Endodermal cell (in vitro differentiated cells): ENCODE measurements at regions not wholly inside any gene's neighbourhood (a gene's known extent, or its start where the extent isn't known, plus 50 kb on each side); places are given as distances from the start of the nearest gene placed in this dataset.

Source experiments
- DNase-seq: peaks from one replicate; pipeline ENCODE4 v3.0.0-alpha.2; 2017
- H3K27ac ChIP-seq: 2 replicates; pipeline ENCODE4 v1.5.1; 2013; ENCODE audit warnings: mild to moderate bottlenecking, low read depth, low read length, moderate library complexity
- H3K27me3 ChIP-seq: 2 replicates; pipeline ENCODE4 v1.6.1; 2013; ENCODE audit warnings: mild to moderate bottlenecking, low read length, moderate library complexity; ENCODE audit not compliant: insufficient read depth, control insufficient read depth, poor library complexity, severe bottlenecking
- H3K36me3 ChIP-seq: 2 replicates; pipeline ENCODE4 v1.7.0; 2013; ENCODE audit warnings: mild to moderate bottlenecking, low read length, moderate library complexity; ENCODE audit not compliant: control insufficient read depth, insufficient read depth
- H3K4me1 ChIP-seq: one replicate; pipeline ENCODE4 v1.7.0; 2013; ENCODE audit warnings: low read length; ENCODE audit not compliant: control insufficient read depth, insufficient read depth
- H3K4me3 ChIP-seq: 2 replicates; pipeline ENCODE4 v1.5.1; 2013; ENCODE audit warnings: mild to moderate bottlenecking, low read length, moderate library complexity
- H3K9ac ChIP-seq: 2 replicates; pipeline ENCODE4 v1.6.1; 2013; ENCODE audit warnings: mild to moderate bottlenecking, low read length, moderate library complexity; ENCODE audit not compliant: poor library complexity, severe bottlenecking; ENCODE audit errors: extremely low read depth
- H3K9me3 ChIP-seq: 2 replicates; pipeline ENCODE4 v1.6.1; 2013; ENCODE audit warnings: mild to moderate bottlenecking, low read length, moderate library complexity; ENCODE audit not compliant: control insufficient read depth
- H3K27ac Mint-ChIP-seq: 2 replicates; pipeline ENCODE4 v1.8.0; 2020; ENCODE audit warnings: mixed read lengths
- H3K27me3 Mint-ChIP-seq: 2 replicates; pipeline ENCODE4 v1.8.0; 2021; ENCODE audit warnings: mild to moderate bottlenecking, mixed read lengths; ENCODE audit not compliant: insufficient read depth
- H3K36me3 Mint-ChIP-seq: 2 replicates; pipeline ENCODE4 v1.8.0; 2020; ENCODE audit warnings: low read depth, mixed read lengths
- H3K4me1 Mint-ChIP-seq: 2 replicates; pipeline ENCODE4 v1.8.0; 2020; ENCODE audit warnings: mixed read lengths
- H3K4me3 Mint-ChIP-seq: 2 replicates; pipeline ENCODE4 v1.8.0; 2020; ENCODE audit warnings: mild to moderate bottlenecking, moderate library complexity, mixed read lengths
- H3K9me3 Mint-ChIP-seq: 2 replicates; pipeline ENCODE4 v1.8.0; 2020; ENCODE audit warnings: mild to moderate bottlenecking, mixed read lengths
- WGBS, 2 experiments: methylation state at CpG; one replicate each; pipeline versions ENCODE4 v1.1.5 to v1.1.7; 2013; ENCODE audit warnings: missing lambda C conversion rate in 2 of 2, mixed read lengths in 1 of 2; ENCODE audit not compliant: insufficient coverage in 1 of 2, insufficient read length in 1 of 2; 5-methylcytosine and 5-hydroxymethylcytosine counted together
- TF ChIP-seq, protein P1 (sequence below): fragments of 200-600 bp; sonication (generic); conservative IDR thresholded peaks from 2 replicates; pipeline ENCODE4 v1.5.0; 2021; ENCODE audit warnings: antibody characterized with exemption, mild to moderate bottlenecking

DNA sequence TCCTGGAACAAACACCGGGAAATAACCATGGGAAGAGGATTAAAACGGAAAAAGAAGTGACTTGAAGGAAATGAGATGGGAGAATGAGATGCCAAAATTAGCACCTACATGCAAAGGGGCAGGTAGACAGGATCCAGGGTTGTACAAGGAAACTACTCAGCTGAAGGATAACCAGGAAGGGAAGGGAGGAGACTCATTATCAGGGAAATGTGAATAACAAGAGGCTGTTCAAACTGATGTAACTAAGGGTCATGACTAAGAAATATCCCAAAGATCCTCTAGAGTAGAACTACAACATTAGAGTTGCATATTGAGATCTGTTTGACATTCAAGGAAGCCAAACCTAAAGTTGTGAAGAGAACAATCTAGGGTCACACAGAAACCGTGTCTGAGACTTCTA, 166.2 kb upstream of the SP8 start:
- DNase-seq, result no peak
- Mint-ChIP-seq H3K36me3 (peaks cover 1% of the 10 kb centered on the region), H3K4me3 (no peak overlapping the region), H3K27ac (no peak overlapping the region), H3K9me3 (peaks cover 10% of the 10 kb centered on the region), H3K4me1 (peaks cover 11% of the 10 kb centered on the region), H3K27me3 (no peaks in the 10 kb centered on the region)
- TF ChIP-seq, protein P1, sequence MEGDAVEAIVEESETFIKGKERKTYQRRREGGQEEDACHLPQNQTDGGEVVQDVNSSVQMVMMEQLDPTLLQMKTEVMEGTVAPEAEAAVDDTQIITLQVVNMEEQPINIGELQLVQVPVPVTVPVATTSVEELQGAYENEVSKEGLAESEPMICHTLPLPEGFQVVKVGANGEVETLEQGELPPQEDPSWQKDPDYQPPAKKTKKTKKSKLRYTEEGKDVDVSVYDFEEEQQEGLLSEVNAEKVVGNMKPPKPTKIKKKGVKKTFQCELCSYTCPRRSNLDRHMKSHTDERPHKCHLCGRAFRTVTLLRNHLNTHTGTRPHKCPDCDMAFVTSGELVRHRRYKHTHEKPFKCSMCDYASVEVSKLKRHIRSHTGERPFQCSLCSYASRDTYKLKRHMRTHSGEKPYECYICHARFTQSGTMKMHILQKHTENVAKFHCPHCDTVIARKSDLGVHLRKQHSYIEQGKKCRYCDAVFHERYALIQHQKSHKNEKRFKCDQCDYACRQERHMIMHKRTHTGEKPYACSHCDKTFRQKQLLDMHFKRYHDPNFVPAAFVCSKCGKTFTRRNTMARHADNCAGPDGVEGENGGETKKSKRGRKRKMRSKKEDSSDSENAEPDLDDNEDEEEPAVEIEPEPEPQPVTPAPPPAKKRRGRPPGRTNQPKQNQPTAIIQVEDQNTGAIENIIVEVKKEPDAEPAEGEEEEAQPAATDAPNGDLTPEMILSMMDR, result no peak
- Histone ChIP-seq H3K4me3 (no peak overlapping the region), H3K36me3 (no peaks in the 10 kb centered on the region), H3K27ac (no peak overlapping the region), H3K9me3 (no peaks in the 10 kb centered on the region), H3K9ac (no peak overlapping the region), H3K27me3 (no peaks in the 10 kb centered on the region), H3K4me1 (no peaks in the 10 kb centered on the region)
- WGBS, 2 experiments, result 73 to 83% methylated on average over 3 of the region's 3 CpGs

DNA sequence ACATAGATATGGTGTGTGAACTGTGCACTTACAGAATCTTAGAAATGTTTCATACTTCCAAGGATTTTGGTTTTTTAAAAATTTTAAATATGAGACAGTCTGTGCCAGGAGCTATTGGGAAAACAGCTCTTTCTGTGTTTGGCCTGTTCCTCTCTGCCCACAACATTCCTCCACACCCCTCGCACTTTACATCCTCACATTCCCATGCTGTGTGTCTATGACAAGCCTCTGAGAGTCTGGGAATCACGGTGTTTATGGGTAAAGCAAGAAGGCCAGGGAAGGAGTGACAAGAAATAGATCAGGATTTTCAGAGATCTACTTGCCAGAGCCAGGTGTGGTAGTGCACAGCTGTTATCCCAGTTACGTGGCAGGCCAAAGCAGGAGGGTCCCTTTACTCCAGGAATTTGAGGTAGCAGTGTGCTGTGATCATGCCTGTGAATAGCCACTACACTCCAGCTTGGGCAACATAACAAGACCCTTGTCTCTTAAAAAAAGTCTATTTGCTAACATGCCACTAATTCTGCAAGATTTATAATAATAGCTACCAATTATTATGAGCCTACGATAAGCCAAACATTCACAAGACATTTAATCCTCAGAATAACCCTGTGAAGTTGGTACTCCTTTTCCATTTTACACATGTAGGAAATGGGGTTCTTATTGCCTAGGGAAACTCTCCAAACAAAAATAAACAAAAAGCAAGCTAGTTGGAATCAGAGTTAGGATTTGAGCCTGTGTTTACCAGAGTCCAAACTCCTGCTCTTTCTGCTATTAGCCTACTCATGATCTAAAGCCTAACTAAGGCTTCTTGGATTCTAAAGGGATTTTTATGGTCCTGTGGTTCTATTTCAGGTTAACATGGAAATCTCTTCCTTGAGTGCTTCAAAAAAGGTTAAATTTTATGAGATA, 168.3 kb upstream of the SP8 start:
- H3K27ac ChIP-seq, result no peak overlapping the region
- no peak overlapping the region for H3K4me3 ChIP-seq
- no peaks in the 10 kb centered on the region for H3K36me3 ChIP-seq
- Mint-ChIP-seq H3K27ac (no peak overlapping the region), H3K36me3 (no peaks in the 10 kb centered on the region), H3K9me3 (no peaks in the 10 kb centered on the region), H3K27me3 (no peaks in the 10 kb centered on the region), H3K4me3 (no peak overlapping the region), H3K4me1 (peaks cover 11% of the 10 kb centered on the region)
- TF ChIP-seq, protein P1, result no peak
- no peaks in the 10 kb centered on the region for H3K9me3 ChIP-seq
- peak; percentile 54 for DNase-seq
- H3K9ac ChIP-seq, result no peak overlapping the region
- no peaks in the 10 kb centered on the region for H3K4me1 ChIP-seq
- WGBS, 2 experiments, result 84 to 87% methylated on average over 3 to 4 of the region's 4 CpGs
- H3K27me3 ChIP-seq, result no peaks in the 10 kb centered on the region

DNA sequence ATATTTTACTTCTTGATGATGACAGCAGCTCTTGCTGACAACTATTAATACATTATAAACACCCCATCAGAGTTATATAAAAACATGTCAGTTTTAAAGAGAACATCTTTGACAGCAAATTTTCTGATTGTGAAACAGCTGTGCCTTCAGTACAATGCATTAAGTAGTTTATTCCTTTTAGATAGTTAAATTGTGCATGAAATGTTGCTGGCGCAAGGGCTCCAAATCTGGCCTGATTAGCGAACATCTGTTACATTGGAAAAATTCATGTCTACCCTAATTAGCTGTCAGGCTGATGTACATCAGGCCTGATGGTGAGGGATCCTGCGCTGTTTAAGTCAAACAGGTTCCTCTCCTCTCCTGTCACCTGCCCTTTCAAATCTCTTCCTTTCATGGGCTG, 171.9 kb upstream of the SP8 start:
- Histone ChIP-seq H3K4me1 (no peaks in the 10 kb centered on the region), H3K9me3 (no peaks in the 10 kb centered on the region), H3K27me3 (no peaks in the 10 kb centered on the region), H3K27ac (no peak overlapping the region), H3K36me3 (no peaks in the 10 kb centered on the region), H3K9ac (no peak overlapping the region), H3K4me3 (no peak overlapping the region)
- no peaks in the 10 kb centered on the region for H3K36me3 Mint-ChIP-seq
- H3K27me3 Mint-ChIP-seq, result no peaks in the 10 kb centered on the region
- H3K4me3 Mint-ChIP-seq, result no peak overlapping the region
- no peak for DNase-seq
- peaks cover 7% of the 10 kb centered on the region for H3K4me1 Mint-ChIP-seq
- TF ChIP-seq, protein P1, result no peak
- no peak overlapping the region for H3K27ac Mint-ChIP-seq
- 98 to 100% methylated on average over 3 of the region's 3 CpGs for WGBS, 2 experiments
- no peaks in the 10 kb centered on the region for H3K9me3 Mint-ChIP-seq
